ENCODE measurements at regions not wholly inside any gene's neighbourhood (a gene's known extent, or its start where the extent isn't known, plus 50 kb on each side); places are given as distances from the start of the nearest gene placed in this dataset.

DNA sequence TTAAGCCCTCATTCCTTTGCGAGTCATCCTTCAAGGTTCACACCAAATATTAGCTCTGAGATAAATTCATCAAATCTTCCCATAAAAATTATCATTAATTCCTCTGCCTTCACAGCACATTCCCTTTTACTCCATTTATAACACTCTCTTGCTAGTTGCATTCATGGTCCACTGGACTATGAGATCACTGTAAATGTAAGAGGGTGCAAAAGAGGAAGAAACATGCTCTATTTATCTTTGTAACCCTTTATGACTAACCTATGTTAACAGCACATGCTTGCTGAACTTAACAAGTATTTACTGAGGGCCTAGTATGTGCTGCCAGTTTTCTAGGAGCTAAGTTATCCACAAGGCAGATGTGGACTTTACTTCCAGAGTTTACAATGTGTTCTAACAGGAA is 86.7 kb upstream of the TMEM168 start:
- no peaks in the 10 kb centered on the region for H3K9me2 ChIP-seq (ENCODE audit: insufficient read depth)
- H3K36me3 ChIP-seq (ENCODE audit: insufficient read depth) = no peaks in the 10 kb centered on the region
- ATAC-seq = no peak
- no peaks in the 10 kb centered on the region for H3K4me1 Mint-ChIP-seq
- no peak overlapping the region for H3K4me3 Mint-ChIP-seq
- no peak overlapping the region for H3K4me2 ChIP-seq
- H3K4me1 ChIP-seq (ENCODE audit: insufficient read depth) = no peaks in the 10 kb centered on the region
- H3K9me3 Mint-ChIP-seq = no peaks in the 10 kb centered on the region
- no peaks in the 10 kb centered on the region for H3K27me3 ChIP-seq (ENCODE audit: insufficient read depth)
- no peak for DNase-seq (ENCODE audit: low spot score)
- no peaks in the 10 kb centered on the region for H3F3A ChIP-seq (replicated peaks; ENCODE audit: low read depth)
- no peak overlapping the region for H3K27ac ChIP-seq (ENCODE audit: low read depth)
- no peaks in the 10 kb centered on the region for H3K36me3 Mint-ChIP-seq (ENCODE audit: low read depth)
- no peaks in the 10 kb centered on the region; the same call in 1 of the 2 replicates for H4K20me1 ChIP-seq (replicated peaks; ENCODE audit: insufficient read depth)
- H2AFZ ChIP-seq = no peak overlapping the region
- no peak overlapping the region for H3K27ac Mint-ChIP-seq
- no peak overlapping the region for H3K4me3 ChIP-seq
- TF ChIP-seq, protein P1, sequence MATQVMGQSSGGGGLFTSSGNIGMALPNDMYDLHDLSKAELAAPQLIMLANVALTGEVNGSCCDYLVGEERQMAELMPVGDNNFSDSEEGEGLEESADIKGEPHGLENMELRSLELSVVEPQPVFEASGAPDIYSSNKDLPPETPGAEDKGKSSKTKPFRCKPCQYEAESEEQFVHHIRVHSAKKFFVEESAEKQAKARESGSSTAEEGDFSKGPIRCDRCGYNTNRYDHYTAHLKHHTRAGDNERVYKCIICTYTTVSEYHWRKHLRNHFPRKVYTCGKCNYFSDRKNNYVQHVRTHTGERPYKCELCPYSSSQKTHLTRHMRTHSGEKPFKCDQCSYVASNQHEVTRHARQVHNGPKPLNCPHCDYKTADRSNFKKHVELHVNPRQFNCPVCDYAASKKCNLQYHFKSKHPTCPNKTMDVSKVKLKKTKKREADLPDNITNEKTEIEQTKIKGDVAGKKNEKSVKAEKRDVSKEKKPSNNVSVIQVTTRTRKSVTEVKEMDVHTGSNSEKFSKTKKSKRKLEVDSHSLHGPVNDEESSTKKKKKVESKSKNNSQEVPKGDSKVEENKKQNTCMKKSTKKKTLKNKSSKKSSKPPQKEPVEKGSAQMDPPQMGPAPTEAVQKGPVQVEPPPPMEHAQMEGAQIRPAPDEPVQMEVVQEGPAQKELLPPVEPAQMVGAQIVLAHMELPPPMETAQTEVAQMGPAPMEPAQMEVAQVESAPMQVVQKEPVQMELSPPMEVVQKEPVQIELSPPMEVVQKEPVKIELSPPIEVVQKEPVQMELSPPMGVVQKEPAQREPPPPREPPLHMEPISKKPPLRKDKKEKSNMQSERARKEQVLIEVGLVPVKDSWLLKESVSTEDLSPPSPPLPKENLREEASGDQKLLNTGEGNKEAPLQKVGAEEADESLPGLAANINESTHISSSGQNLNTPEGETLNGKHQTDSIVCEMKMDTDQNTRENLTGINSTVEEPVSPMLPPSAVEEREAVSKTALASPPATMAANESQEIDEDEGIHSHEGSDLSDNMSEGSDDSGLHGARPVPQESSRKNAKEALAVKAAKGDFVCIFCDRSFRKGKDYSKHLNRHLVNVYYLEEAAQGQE (IDR thresholded peaks at IDR 0.05; ENCODE audit: unreplicated experiment) = no peak
- TF ChIP-seq STAT1 (IDR thresholded peaks at IDR 0.05; ENCODE audit: unreplicated experiment) (no peak), ZNF331 (CRISPR knock-in tag; IDR thresholded peaks at IDR 0.05; ENCODE audit: low read depth) (no peak), ZNF114 (CRISPR knock-in tag; IDR thresholded peaks at IDR 0.05) (no peak), JUNB (IDR thresholded peaks at IDR 0.05; ENCODE audit: unreplicated experiment) (no peak), NANOG (IDR thresholded peaks at IDR 0.05; ENCODE audit: borderline replicate concordance) (no peak), POLR2AphosphoS5 (IDR thresholded peaks at IDR 0.05; ENCODE audit: low read depth) (no peak), CREB1 (CRISPR knock-in tag; IDR thresholded peaks at IDR 0.05; ENCODE audit: low read depth) (no peak), EZH2 (IDR thresholded peaks at IDR 0.05; ENCODE audit: low read depth, unreplicated experiment) (no peak), EZH2phosphoT487 (IDR thresholded peaks at IDR 0.05; ENCODE audit: unreplicated experiment) (no peak)
- TF ChIP-seq, protein P2, sequence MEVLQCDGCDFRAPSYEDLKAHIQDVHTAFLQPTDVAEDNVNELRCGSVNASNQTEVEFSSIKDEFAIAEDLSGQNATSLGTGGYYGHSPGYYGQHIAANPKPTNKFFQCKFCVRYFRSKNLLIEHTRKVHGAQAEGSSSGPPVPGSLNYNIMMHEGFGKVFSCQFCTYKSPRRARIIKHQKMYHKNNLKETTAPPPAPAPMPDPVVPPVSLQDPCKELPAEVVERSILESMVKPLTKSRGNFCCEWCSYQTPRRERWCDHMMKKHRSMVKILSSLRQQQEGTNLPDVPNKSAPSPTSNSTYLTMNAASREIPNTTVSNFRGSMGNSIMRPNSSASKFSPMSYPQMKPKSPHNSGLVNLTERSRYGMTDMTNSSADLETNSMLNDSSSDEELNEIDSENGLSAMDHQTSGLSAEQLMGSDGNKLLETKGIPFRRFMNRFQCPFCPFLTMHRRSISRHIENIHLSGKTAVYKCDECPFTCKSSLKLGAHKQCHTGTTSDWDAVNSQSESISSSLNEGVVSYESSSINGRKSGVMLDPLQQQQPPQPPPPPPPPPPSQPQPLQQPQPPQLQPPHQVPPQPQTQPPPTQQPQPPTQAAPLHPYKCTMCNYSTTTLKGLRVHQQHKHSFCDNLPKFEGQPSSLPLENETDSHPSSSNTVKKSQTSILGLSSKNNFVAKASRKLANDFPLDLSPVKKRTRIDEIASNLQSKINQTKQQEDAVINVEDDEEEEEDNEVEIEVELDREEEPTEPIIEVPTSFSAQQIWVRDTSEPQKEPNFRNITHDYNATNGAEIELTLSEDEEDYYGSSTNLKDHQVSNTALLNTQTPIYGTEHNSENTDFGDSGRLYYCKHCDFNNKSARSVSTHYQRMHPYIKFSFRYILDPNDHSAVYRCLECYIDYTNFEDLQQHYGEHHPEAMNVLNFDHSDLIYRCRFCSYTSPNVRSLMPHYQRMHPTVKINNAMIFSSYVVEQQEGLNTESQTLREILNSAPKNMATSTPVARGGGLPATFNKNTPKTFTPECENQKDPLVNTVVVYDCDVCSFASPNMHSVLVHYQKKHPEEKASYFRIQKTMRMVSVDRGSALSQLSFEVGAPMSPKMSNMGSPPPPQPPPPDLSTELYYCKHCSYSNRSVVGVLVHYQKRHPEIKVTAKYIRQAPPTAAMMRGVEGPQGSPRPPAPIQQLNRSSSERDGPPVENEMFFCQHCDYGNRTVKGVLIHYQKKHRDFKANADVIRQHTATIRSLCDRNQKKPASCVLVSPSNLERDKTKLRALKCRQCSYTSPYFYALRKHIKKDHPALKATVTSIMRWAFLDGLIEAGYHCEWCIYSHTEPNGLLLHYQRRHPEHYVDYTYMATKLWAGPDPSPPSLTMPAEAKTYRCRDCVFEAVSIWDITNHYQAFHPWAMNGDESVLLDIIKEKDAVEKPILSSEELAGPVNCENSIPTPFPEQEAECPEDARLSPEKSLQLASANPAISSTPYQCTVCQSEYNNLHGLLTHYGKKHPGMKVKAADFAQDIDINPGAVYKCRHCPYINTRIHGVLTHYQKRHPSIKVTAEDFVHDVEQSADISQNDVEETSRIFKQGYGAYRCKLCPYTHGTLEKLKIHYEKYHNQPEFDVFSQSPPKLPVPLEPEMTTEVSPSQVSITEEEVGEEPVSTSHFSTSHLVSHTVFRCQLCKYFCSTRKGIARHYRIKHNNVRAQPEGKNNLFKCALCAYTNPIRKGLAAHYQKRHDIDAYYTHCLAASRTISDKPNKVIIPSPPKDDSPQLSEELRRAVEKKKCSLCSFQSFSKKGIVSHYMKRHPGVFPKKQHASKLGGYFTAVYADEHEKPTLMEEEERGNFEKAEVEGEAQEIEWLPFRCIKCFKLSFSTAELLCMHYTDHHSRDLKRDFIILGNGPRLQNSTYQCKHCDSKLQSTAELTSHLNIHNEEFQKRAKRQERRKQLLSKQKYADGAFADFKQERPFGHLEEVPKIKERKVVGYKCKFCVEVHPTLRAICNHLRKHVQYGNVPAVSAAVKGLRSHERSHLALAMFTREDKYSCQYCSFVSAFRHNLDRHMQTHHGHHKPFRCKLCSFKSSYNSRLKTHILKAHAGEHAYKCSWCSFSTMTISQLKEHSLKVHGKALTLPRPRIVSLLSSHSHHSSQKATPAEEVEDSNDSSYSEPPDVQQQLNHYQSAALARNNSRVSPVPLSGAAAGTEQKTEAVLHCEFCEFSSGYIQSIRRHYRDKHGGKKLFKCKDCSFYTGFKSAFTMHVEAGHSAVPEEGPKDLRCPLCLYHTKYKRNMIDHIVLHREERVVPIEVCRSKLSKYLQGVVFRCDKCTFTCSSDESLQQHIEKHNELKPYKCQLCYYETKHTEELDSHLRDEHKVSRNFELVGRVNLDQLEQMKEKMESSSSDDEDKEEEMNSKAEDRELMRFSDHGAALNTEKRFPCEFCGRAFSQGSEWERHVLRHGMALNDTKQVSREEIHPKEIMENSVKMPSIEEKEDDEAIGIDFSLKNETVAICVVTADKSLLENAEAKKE (CRISPR knock-in tag; IDR thresholded peaks at IDR 0.05) = no peak
- TF ChIP-seq, protein P3, sequence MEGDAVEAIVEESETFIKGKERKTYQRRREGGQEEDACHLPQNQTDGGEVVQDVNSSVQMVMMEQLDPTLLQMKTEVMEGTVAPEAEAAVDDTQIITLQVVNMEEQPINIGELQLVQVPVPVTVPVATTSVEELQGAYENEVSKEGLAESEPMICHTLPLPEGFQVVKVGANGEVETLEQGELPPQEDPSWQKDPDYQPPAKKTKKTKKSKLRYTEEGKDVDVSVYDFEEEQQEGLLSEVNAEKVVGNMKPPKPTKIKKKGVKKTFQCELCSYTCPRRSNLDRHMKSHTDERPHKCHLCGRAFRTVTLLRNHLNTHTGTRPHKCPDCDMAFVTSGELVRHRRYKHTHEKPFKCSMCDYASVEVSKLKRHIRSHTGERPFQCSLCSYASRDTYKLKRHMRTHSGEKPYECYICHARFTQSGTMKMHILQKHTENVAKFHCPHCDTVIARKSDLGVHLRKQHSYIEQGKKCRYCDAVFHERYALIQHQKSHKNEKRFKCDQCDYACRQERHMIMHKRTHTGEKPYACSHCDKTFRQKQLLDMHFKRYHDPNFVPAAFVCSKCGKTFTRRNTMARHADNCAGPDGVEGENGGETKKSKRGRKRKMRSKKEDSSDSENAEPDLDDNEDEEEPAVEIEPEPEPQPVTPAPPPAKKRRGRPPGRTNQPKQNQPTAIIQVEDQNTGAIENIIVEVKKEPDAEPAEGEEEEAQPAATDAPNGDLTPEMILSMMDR (conservative IDR thresholded peaks at IDR 0.05; ENCODE audit: low read depth in 2 of 2) = no peak
- peaks cover 13% of the 10 kb centered on the region; the same call in 1 of the 2 replicates for H3K79me2 ChIP-seq (replicated peaks; ENCODE audit: insufficient read depth)
- H3K27me3 Mint-ChIP-seq (ENCODE audit: insufficient read depth, low read depth, poor library complexity) = no peaks in the 10 kb centered on the region

Data from GM23338 (cell line).